ENCODE measurements at regions not wholly inside any gene's neighbourhood (a gene's known extent, or its start where the extent isn't known, plus 50 kb on each side); places are given as distances from the start of the nearest gene placed in this dataset.

DNA sequence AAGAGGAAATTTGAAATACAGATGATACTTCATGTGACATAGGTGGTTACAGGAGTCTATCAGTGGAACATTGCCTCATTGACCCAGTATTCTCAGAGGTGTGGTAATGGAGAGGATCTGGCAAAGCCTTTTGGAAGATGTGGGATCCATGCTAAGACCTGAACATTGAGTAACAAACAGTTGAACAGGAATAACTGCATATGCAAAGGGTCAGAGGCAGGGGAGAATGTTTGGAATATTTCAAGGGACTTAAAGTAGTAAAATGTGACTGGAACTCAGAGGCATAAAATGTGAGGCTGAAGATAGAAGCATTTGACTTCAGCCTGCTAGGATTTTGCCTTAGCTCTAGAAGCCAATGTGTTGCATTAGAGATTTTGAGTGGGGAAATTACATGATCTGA, 300.2 kb upstream of the ETAA1 start:
- DNase-seq (ENCODE audit: extremely low spot score), result no peak
- ChIA-PET POLR2A (no interaction called here), CTCF (no interaction called here)
- no peak for TF ChIP-seq L3MBTL2 (conservative IDR thresholded peaks at IDR 0.05)
- TF ChIP-seq NFRKB (IDR thresholded peaks at IDR 0.05), result no peak
- TF ChIP-seq ARNT (IDR thresholded peaks at IDR 0.05), result no peak
- no peak for TF ChIP-seq BHLHE40 (IDR thresholded peaks at IDR 0.05; ENCODE audit: borderline replicate concordance)
- no peak for TF ChIP-seq HDGF (IDR thresholded peaks at IDR 0.05; ENCODE audit: borderline replicate concordance)
- no peak for TF ChIP-seq ELF4 (IDR thresholded peaks at IDR 0.05)
- TF ChIP-seq, protein P1, sequence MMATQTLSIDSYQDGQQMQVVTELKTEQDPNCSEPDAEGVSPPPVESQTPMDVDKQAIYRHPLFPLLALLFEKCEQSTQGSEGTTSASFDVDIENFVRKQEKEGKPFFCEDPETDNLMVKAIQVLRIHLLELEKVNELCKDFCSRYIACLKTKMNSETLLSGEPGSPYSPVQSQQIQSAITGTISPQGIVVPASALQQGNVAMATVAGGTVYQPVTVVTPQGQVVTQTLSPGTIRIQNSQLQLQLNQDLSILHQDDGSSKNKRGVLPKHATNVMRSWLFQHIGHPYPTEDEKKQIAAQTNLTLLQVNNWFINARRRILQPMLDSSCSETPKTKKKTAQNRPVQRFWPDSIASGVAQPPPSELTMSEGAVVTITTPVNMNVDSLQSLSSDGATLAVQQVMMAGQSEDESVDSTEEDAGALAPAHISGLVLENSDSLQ (IDR thresholded peaks at IDR 0.05), result no peak
- no peak for TF ChIP-seq SP1 (IDR thresholded peaks at IDR 0.05)
- no peak for TF ChIP-seq SUZ12 (IDR thresholded peaks at IDR 0.05)
- TF ChIP-seq FOXA1 (IDR thresholded peaks at IDR 0.05), result no peak
- no peak for TF ChIP-seq FOXK2 (IDR thresholded peaks at IDR 0.05)
- TF ChIP-seq ZNF384 (IDR thresholded peaks at IDR 0.05), result no peak
- TF ChIP-seq TARDBP (IDR thresholded peaks at IDR 0.05), result no peak
- no peak for TF ChIP-seq CTBP1 (IDR thresholded peaks at IDR 0.05; ENCODE audit: borderline replicate concordance)
- TF ChIP-seq FOXM1 (IDR thresholded peaks at IDR 0.05; ENCODE audit: borderline replicate concordance), result no peak
- TF ChIP-seq LEF1 (IDR thresholded peaks at IDR 0.05; ENCODE audit: borderline replicate concordance), result no peak

DNA sequence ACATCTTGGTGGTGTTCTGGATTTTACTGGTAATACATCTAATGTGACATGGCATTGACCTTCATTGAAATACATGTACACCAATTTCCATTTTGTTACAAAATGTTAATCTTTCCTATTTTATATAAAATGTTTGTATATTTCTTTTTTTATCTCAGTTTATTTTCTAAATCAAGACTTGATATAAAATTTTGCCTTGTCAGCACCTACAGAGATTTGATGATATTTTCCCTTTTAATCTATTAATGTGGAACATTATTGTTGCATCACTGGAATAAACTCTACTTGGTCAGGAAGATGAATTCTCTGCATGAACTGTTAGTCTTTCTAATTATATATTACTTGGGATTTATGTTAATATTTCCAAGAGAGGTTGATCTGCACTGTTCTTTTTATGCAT, 294.0 kb upstream of the ETAA1 start:
- TF ChIP-seq SP1 (IDR thresholded peaks at IDR 0.05) (no peak), LEF1 (IDR thresholded peaks at IDR 0.05; ENCODE audit: borderline replicate concordance) (no peak), SUZ12 (IDR thresholded peaks at IDR 0.05) (no peak), CTBP1 (IDR thresholded peaks at IDR 0.05; ENCODE audit: borderline replicate concordance) (no peak), ZNF384 (IDR thresholded peaks at IDR 0.05) (no peak), ARNT (IDR thresholded peaks at IDR 0.05) (no peak), HDGF (IDR thresholded peaks at IDR 0.05; ENCODE audit: borderline replicate concordance) (no peak), FOXA1 (IDR thresholded peaks at IDR 0.05) (no peak), FOXK2 (IDR thresholded peaks at IDR 0.05) (no peak), NFRKB (IDR thresholded peaks at IDR 0.05) (no peak), L3MBTL2 (conservative IDR thresholded peaks at IDR 0.05) (no peak), FOXM1 (IDR thresholded peaks at IDR 0.05; ENCODE audit: borderline replicate concordance) (no peak), TARDBP (IDR thresholded peaks at IDR 0.05) (no peak), ELF4 (IDR thresholded peaks at IDR 0.05) (no peak), BHLHE40 (IDR thresholded peaks at IDR 0.05; ENCODE audit: borderline replicate concordance) (no peak)
- TF ChIP-seq, protein P1 (IDR thresholded peaks at IDR 0.05), result no peak
- DNase-seq (ENCODE audit: extremely low spot score), result no peak
- ChIA-PET POLR2A (no interaction called here), CTCF (no interaction called here)

DNA sequence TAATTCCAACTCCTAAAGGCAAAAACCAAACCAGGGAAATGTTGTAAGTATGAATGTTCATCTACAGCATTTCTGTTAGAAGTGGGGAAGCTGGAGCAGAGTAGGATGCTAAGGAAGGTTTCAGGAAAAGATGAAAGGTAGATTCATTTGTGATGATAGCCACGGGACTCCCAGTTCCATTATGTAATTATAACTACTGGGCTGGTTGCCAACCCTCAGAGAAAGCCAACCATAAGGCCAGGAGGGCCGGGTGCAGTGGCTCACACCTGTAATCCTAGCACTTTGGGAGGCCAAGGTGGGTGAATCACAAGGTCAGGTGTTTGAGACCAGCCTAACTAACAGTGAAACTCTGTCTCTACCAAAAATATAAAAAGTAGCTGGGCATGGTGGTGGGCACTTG, 288.9 kb upstream of the ETAA1 start:
- TF ChIP-seq NFRKB (IDR thresholded peaks at IDR 0.05) (no peak), SP1 (IDR thresholded peaks at IDR 0.05) (no peak), SUZ12 (IDR thresholded peaks at IDR 0.05) (no peak), L3MBTL2 (conservative IDR thresholded peaks at IDR 0.05) (no peak), BHLHE40 (IDR thresholded peaks at IDR 0.05; ENCODE audit: borderline replicate concordance) (no peak), HDGF (IDR thresholded peaks at IDR 0.05; ENCODE audit: borderline replicate concordance) (no peak), TARDBP (IDR thresholded peaks at IDR 0.05) (no peak), FOXA1 (IDR thresholded peaks at IDR 0.05) (no peak), LEF1 (IDR thresholded peaks at IDR 0.05; ENCODE audit: borderline replicate concordance) (no peak), FOXM1 (IDR thresholded peaks at IDR 0.05; ENCODE audit: borderline replicate concordance) (no peak), ZNF384 (IDR thresholded peaks at IDR 0.05) (no peak), FOXK2 (IDR thresholded peaks at IDR 0.05) (no peak), CTBP1 (IDR thresholded peaks at IDR 0.05; ENCODE audit: borderline replicate concordance) (no peak), ARNT (IDR thresholded peaks at IDR 0.05) (no peak), ELF4 (IDR thresholded peaks at IDR 0.05) (no peak)
- TF ChIP-seq, protein P1 (IDR thresholded peaks at IDR 0.05), result no peak
- DNase-seq (ENCODE audit: extremely low spot score), result no peak
- CTCF ChIA-PET, result no interaction called here
- POLR2A ChIA-PET, result no interaction called here

DNA sequence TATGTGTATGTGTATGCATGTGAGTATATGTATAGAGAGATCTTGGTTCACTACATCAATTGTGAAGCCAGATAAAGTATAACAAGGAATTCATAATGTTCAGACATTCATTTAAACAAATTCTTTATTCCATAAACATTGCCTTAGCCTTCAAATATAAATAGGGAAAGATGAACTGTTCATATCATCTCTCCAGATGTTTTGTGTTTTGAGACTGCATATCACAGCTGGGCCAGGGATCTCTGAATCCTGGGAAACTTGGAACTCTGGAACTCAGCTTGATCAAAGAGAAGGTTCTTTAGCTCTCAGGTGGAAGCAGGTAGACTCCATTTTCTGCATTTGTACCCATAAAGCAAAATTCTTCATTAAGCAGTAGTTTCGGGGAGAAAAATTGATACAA, 272.6 kb upstream of the ETAA1 start:
- DNase-seq (ENCODE audit: extremely low spot score), result no peak
- TF ChIP-seq ELF4 (IDR thresholded peaks at IDR 0.05) (no peak), LEF1 (IDR thresholded peaks at IDR 0.05; ENCODE audit: borderline replicate concordance) (no peak), CTBP1 (IDR thresholded peaks at IDR 0.05; ENCODE audit: borderline replicate concordance) (no peak), SP1 (IDR thresholded peaks at IDR 0.05) (no peak), SUZ12 (IDR thresholded peaks at IDR 0.05) (no peak), FOXM1 (IDR thresholded peaks at IDR 0.05; ENCODE audit: borderline replicate concordance) (no peak), NFRKB (IDR thresholded peaks at IDR 0.05) (no peak), L3MBTL2 (conservative IDR thresholded peaks at IDR 0.05) (no peak), ARNT (IDR thresholded peaks at IDR 0.05) (no peak), FOXK2 (IDR thresholded peaks at IDR 0.05) (no peak)
- ChIA-PET CTCF (no interaction called here), POLR2A (no interaction called here)

DNA sequence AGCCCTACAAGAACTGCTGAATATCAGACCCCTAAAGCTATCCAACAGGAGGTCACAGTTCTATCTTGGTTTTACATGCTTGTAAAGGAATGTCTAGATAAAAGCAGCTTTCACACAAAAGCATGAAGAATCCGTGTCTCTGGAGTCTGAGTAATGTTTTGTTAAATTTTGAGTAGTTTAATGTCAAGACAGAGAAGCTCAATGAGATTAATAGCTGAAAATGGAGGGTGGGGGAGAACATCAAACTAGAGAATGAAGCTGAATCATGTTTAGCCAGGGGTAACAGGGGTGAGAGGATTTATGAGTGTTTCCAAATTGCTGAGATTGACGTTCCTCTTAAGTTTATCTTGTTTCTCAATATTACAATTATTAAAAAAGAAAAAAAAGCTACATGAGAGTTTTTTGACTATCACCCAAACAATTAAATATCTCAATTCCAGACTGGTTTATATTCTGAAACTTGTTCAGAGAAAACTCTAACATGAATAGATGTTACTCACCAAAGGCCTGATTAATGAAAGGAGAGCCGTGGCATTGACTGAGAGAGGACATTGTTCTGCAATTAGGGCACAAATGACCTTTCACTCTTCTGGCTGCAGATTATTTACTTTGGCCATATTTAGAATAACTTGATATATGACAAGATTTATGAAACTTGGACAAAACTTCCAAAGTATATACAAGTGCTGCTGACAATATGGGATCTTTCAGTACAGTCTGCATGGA, 266.4 kb upstream of the ETAA1 start:
- no peak for DNase-seq (ENCODE audit: extremely low spot score)
- TF ChIP-seq BHLHE40 (IDR thresholded peaks at IDR 0.05; ENCODE audit: borderline replicate concordance) (no peak), LEF1 (IDR thresholded peaks at IDR 0.05; ENCODE audit: borderline replicate concordance) (no peak), SP1 (IDR thresholded peaks at IDR 0.05) (no peak), L3MBTL2 (conservative IDR thresholded peaks at IDR 0.05) (no peak), SUZ12 (IDR thresholded peaks at IDR 0.05) (no peak), HDGF (IDR thresholded peaks at IDR 0.05; ENCODE audit: borderline replicate concordance) (no peak), ELF4 (IDR thresholded peaks at IDR 0.05) (no peak), ZNF384 (IDR thresholded peaks at IDR 0.05) (no peak), FOXA1 (IDR thresholded peaks at IDR 0.05) (no peak), FOXM1 (IDR thresholded peaks at IDR 0.05; ENCODE audit: borderline replicate concordance) (no peak)
- CTCF ChIA-PET, result interaction anchor here (0.6 kb wide), 1 partner anchor 715 kb away, joined by 3 read pairs; no protein-coding TSS in a partner anchor
- POLR2A ChIA-PET, result no interaction called here

Measured in HEK293T (cell line).